HL-60 (cell line): ENCODE measurements at regions not wholly inside any gene's neighbourhood (a gene's known extent, or its start where the extent isn't known, plus 50 kb on each side); places are given as distances from the start of the nearest gene placed in this dataset.

ENCODE experiments used
- DNase-seq, 2 experiments: peaks; one replicate each; pipeline ENCODE4 v3.0.0-alpha.2; 2010 to 2020; ENCODE audit warnings: low read depth in 1 of 2, low spot score in 1 of 2
- H3K27ac ChIP-seq: fragments of 250-450 bp; sonication (Bioruptor Pico); replicated peaks from 2 replicates; pipeline ENCODE4 v1.5.1; 2020; ENCODE audit warnings: mild to moderate bottlenecking, moderate library complexity
- H3K27me3 ChIP-seq: fragments of 250-450 bp; sonication (Bioruptor Pico); 2 replicates; pipeline ENCODE4 v1.5.1; 2021; ENCODE audit warnings: mild to moderate bottlenecking, moderate library complexity; ENCODE audit not compliant: insufficient read depth, poor library complexity, severe bottlenecking
- H3K4me3 ChIP-seq: replicated peaks from 2 replicates; pipeline ENCODE4 v1.5.1; 2011; ENCODE audit warnings: mild to moderate bottlenecking, control low read depth, low read length; ENCODE audit not compliant: insufficient read depth
- CTCF ChIP-seq: IDR thresholded peaks from one replicate; pipeline ENCODE4 v1.5.1; 2011; ENCODE audit warnings: low read length, control low read depth, inconsistent platforms; ENCODE audit not compliant: insufficient read depth
- GABPA ChIP-seq: IDR thresholded peaks from 2 replicates; pipeline ENCODE4 v1.6.1; 2012; ENCODE audit warnings: low read depth
- POLR2AphosphoS5 ChIP-seq: IDR thresholded peaks from 2 replicates; pipeline ENCODE4 v1.6.1; 2012; ENCODE audit warnings: low read depth
- REST ChIP-seq: IDR thresholded peaks from 2 replicates; pipeline ENCODE4 v1.6.1; 2012; ENCODE audit warnings: low read depth; ENCODE audit not compliant: insufficient replicate concordance
- SPI1 ChIP-seq: IDR thresholded peaks from 2 replicates; pipeline ENCODE4 v1.6.1; 2012; ENCODE audit warnings: low read depth, mild to moderate bottlenecking, borderline replicate concordance

GRCh38 chr4:156559346-156559745 lies 412.3 kb downstream of the PDGFC start:
- Histone ChIP-seq H3K27ac (no peak overlapping the region), H3K27me3 (no peaks in the 10 kb centered on the region), H3K4me3 (no peak overlapping the region)
- no peak for DNase-seq
- TF ChIP-seq POLR2AphosphoS5 (no peak), REST (no peak), GABPA (no peak), CTCF (no peak), SPI1 (no peak)

GRCh38 chr4:156558373-156559025 lies 413.1 kb downstream of the PDGFC start:
- TF ChIP-seq SPI1 (no peak), CTCF (no peak), REST (no peak), GABPA (no peak), POLR2AphosphoS5 (no peak)
- no peak overlapping the region for H3K4me3 ChIP-seq
- no peak overlapping the region for H3K27ac ChIP-seq
- no peaks in the 10 kb centered on the region for H3K27me3 ChIP-seq
- DNase-seq: no peak

GRCh38 chr4:156557920-156558319 lies 413.7 kb downstream of the PDGFC start:
- TF ChIP-seq REST (no peak), CTCF (no peak), POLR2AphosphoS5 (no peak), SPI1 (no peak), GABPA (no peak)
- DNase-seq: no peak
- Histone ChIP-seq H3K4me3 (no peak overlapping the region), H3K27me3 (no peaks in the 10 kb centered on the region), H3K27ac (no peak overlapping the region)
